HG03558 (cell line): ENCODE measurements at regions not wholly inside any gene's neighbourhood (a gene's known extent, or its start where the extent isn't known, plus 50 kb on each side); places are given as distances from the start of the nearest gene placed in this dataset.
"Not testable (repeated sequence)": the region's sequence is repeated elsewhere in the genome, so short reads cannot be mapped to it uniquely, and the experiment has no call there.

Source experiments
- ATAC-seq: cut with Tn5 transposase; IDR thresholded peaks from one replicate; pipeline ENCODE4 v1.9.1; 2021; ENCODE audit warnings: moderate number of reproducible peaks; ENCODE audit not compliant: unreplicated experiment; ENCODE audit errors: extremely low read depth

DNA sequence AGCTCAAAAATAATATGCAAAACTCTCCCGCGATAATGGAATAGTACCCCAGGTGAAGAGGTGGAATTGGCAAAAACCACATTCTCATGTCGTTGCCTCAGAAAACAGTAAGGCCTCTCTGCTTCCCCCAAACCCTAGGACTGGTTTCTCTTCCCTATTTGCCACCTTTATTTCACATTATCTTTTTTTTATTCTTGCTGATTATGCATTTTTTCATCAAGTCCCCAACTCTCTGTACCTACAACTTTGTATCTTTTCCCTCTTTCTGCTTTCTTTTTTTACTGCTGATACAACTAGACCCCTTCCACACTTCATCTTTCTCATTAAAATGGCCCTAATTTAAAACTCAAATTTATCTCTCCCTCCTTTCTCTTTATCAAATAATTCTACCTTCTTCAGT is 1472.2 kb downstream of the SUCLG1 start:
- ATAC-seq = no peak

DNA sequence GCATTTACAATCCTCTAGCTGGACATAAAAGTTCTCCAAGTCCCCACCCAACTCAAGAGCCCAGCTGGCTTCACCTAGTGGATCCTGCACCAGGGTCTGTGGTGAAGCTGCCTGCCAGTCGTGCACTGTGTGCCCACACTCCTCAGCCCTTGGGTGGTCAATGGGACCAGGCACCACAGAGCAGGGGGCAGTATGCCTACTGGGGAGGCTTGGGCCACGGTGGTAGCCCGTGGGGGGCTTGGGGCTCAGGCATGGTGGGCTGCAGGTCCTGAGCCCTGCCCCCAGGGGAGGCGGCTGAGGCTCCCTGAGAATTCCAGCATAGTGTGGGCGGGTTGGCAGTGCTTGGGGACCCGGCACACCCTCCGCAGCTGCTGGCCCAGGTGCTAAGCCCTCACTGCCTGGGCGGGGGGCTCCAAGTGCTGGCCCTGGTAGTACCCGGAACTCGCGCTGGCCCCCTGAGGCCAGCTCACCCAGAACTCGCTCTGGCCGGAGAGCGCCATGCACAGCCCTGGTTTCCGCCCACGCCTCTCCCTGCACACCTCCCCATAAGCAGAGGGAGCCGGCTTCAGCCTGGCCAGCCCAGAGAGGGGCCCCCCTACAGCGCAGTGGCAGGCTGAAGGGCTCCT is 1473.4 kb downstream of the SUCLG1 start:
- ATAC-seq = no peak

DNA sequence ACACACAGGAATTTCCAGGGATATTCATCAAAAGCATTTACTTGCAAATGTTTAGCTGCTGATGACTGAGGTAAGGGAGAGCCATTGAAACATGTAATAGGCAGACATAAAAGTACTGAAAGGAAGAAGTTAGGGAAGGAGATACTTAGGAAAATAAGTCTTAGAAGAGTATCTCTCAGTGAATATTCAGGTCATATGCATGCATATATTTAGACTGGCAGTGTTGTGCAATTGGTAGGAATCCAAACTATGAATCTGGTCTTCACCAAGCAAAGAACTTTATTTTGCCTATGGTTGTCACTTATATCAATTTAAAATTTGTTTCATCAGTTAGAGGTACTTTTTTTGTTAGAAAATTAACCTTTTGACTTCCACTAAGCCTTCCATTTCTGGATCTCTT is 1490.7 kb downstream of the SUCLG1 start:
- no peak for ATAC-seq

DNA sequence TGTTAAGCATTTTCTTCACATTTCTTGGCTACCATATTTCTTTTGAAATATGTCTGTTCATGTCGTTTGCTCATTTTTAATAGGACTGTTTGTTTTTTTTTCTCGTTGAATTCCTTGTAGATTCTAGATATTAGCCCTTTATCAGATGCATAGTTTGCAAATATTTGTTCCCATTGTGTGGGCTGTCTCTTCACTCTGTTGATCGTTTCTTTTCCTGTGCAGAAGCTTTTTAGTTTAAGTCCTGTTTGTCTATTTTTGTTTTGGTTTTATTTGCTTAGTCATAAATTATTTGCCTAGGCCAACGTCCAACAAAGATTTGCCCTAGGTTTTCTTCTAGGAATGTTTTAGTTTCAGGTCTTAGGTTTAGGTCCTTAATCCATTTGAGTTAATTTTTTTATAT is 1494.7 kb downstream of the SUCLG1 start:
- ATAC-seq = no peak

DNA sequence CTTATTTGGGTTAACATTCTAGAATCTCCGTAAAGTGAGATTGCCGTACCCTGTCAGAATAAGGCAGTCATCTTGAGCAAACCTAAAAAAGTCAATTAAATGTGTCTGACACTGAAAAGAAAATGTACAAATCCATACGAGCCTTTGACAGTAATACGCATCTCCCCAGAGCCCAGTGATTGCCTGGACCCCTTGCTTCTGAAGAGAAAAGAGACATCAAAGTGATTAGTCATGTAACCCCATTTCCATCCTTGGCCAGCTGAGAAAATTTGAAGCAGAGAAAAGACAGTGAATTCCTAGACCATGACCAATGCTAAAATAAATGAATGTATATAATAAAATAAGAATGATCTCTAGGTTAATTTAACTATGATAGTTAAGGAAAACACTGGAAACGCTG is 1499.4 kb downstream of the SUCLG1 start:
- ATAC-seq = no peak

DNA sequence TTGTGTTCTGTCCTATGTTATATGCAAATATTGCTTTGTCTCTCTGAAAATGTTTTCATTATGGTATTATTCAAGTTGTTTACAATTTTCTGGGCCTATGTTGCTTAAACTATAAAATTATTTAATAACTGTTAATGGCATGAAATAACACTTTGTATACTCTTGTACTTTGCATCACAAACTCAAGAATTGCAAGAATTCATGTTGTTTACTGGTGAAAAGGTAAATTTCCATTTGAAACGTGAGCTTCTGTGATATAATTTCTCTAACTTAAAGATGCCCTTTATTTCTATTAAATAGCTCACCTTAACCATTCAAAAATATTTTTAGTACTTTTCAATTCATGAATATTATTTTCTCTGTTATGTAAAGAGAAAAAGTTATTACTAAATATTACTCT is 1504.2 kb downstream of the SUCLG1 start:
- ATAC-seq = no peak

DNA sequence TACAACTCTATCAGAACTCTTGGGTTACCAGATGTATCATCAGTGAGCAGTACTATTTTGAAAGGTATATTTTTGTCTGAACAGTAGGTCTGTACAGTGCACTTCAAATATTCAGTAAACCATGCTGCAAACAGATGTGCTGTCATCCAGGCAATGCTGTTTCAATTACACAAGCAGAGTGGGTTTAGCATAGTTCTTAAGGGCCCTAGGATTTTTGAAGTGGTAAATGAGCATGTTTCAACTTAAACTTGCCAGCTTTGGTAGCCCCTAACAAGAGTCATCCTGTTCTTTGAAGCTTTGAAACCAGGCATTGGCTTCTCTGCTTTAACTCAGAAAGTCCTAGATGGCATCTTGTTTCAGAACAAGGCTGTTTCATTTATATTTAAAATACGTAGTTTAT is 1519.9 kb downstream of the SUCLG1 start:
- ATAC-seq = no peak

DNA sequence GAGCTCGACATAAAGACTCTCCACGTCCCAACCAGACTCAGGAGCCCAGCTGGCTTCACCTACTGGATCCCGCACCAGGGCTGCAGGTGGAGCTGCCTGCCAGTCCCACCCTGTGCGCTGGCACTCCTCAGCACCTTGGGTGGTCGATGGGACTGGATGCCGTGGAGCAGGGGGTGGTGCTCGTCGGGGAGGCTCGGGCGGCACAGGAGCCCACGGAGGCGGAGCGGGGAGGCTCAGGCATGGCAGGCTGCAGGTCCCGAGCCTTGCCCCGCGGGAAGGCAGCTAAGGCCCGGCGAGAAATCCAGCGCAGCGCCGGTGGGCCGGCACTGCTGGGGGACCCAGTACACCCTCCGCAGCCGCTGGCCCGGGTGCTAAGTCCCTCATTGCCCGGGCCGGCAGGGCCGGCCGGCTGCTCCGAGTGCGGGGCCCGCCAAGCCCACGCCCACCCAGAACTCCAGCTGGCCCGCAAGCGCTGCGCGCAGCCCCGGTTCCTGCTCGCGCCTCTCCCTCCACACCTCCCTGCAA is 1520.7 kb downstream of the SUCLG1 start:
- ATAC-seq = not testable (repeated sequence)

DNA sequence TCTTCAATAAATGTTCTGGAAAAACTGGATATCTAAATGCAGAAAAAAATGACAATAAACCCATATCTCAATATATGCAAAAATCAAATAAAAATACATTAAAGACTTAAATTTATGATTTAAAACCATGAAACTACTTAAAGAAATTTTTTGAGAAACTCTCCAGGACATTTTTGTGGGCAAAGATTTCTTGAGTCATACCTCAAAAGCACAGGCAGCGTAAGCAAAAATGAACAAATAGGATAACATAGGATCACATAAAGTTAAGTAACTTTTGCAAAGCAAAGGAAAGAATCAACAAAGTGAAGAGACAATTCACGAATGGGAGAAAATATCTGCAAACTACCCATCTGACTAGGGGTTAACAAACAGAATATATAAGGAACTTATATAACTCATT is 1545.5 kb downstream of the SUCLG1 start:
- ATAC-seq = no peak

DNA sequence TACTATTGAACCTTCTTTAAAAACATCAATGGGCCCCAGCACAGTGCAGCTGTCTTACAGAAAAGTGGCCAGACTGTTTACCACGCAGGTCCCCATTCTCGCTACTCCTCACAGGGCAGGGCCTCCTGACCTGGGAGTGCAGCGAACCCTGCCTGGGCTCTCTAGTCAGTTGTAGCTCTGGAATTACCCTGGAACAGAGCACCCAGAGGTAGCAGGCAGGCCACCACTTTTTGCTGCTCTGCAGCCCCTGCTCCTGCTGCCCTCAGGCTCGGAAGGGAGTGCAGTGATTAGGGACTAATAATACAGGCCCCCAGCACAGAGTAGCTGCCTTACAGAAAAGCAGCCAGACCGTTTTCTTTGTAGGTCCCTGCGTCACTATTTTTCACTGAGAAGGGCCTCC is 1563.0 kb downstream of the SUCLG1 start:
- ATAC-seq = no peak

DNA sequence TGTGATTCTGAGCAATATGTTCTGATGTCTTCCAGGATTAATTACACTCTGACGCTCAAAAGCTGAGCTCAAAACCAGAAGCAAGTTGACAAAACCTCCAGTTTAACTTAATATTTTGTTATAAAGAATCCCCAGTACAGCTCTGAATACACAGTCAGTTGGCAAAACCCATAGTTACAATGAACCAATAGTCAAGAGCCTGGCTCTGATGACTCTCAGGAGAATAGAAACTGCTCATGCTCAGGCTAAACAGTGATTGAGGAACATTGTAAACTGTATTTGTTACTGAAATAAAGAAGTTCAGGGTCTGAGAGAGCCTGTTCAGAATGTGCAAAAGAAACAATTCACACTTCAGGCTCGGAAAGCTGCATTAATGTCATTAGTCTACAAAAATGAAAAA is 1565.9 kb downstream of the SUCLG1 start:
- no peak for ATAC-seq

DNA sequence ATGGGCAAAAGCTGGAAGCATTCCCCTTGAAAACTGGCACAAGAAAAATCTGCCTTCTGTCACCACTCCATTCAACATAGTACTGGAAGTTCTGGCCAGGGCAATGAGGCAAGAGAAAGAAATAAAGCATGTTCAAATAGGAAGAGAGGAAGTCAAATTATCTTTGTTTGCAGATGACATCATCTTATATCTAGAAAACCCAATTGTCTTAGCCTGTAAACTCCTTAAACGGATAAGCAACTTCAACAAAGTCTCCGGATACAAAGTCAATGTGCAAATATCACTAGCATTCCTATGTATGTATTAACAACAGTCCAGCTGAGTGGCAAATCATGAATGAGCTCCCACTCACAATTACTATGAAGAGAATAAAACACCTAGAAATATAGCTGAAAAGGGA is 1579.3 kb downstream of the SUCLG1 start:
- ATAC-seq = no peak

DNA sequence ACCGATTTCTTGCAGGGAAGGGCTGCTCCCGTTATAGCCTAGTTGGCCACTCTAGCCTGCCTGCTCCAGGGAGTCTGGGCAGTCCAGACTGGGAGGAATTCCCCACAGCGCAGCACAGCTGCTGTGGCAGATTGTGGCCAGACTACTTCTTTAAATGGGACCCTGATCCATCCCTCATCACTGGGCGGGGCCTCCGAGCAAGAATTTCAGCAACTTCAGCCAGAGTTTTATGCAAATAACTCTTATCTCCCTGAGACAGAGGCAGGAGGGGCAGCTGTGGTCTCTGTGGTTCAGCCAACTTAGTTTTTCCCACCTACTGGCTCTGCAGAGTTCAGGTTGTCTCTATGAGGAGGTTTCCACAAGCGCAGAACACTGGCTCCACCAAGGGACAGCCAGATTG is 1583.2 kb downstream of the SUCLG1 start:
- no peak for ATAC-seq

DNA sequence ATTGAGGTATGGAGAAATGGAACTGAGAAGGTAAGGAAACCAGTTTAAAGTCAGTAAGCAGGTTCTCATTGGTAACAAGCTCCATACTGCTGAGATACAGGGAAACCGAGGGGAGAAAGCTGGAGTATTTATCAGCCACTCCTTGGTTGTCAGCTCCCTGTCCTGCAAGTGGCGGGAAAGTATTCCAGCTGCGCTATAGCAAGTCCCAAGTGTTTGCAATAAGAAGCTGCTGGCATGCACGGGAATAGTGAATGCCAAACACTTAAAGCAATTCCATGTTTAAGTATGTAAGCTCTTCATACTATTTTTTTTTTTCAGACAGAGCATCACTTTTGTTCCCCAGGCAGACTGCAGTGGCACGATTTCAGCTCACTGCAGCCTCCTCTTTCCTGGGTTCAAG is 1601.1 kb downstream of the SUCLG1 start:
- ATAC-seq = no peak

DNA sequence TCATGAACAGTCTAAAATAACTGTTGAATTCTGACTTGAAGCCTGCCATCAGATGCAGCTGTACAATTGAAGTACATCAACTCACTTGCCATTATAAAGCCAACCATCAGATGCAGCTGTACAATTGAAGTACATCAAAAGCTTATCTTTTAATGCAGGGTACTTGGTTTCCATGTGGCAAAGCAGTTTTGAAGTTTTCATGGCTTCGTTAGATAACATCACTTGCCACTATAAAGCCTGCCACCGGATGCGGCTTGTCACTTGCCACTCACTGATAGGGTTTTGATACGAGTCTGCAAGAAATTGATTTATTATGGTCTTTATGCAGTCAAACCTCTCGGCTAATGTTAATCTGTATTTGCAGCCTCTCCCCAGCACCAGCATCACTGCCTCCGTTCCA is 1605.8 kb downstream of the SUCLG1 start:
- ATAC-seq = no peak

DNA sequence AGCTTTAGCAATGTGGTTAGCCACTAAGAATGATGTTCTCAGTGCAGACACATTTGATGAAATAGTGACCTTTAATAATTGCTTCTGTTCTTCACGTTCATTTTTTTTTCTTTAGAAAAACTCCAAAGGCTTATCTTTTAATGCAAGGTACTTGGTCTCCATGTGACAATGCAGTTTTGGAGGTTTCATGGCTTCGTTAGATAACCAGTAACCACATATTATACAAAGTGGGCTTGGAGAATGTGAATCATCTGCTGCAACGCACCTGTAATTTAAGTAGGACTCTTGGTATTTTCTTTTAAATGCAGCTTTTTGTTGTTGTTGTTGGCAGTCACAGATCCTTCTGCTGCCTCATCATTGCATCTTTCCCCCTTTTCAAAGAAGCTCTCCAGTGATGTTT is 1606.3 kb downstream of the SUCLG1 start:
- no peak for ATAC-seq

DNA sequence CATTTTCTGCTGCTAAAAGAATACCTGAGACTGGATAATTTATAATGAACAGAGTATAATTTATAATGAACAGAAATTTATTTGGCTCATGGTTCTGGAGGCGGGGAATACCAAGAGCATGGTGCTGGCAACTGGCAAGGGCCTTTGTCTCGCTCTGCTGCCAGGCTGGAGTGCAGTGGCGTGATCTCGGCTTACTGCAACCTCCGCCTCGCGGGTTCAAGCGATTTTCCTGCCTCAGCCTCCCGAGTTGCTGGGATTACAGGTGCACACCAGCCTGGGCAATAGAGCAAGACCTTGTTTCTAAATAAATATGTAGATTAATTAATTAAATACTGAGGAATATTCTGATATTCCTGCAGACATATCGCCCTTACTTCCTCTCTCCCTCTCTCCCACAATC is 1610.8 kb downstream of the SUCLG1 start:
- ATAC-seq = no peak

DNA sequence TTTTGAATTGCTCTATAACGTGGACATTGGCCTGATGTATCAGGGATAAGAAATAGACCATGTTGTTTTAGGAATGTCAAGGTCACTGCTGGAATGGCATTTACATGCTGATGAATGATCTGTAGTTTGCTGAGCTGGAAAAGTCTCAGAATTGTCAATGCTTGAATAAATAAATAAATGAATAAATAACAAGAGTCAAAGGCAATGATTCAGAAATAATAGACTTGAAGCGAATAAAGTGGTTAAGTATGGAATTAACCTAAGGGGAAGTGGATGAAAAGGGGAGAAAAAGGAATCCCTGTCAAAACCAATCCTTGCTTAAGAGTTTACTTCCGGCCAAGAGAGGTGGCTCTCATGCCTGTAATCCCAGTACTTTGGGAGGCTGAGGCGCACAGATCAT is 1620.0 kb downstream of the SUCLG1 start:
- no peak for ATAC-seq

DNA sequence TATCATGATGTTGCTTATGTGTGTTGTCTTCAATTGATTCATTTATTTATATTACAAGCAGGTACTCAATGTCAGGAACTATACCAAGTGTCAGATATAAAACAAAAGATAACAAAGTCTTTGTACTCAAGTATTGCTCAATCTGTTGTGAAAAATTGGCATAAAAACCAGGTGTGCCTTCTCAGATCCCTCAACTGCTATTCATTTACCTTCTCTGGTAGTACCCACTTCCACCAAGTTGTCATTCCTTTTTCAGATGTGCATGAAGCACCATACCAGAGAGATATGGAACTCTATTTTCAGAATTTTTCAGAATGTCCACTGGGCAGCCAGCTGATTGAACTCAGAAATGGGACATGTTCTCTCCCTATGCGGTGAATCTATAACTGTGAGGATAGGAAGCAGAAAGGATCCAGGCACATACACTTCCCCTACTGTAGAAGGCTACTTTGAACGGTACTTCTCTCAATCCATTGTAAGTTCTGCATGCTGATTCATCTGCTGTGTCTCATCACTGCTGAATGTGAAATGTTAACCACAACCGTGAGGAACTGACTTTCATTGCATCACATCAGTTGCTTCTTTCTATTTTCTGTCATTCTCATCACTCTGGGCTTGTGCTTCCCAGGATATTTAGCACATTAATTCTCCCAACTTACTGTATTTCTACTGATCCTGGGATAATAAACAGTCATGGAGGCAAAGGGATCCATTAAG is 1621.3 kb downstream of the SUCLG1 start:
- no peak for ATAC-seq

DNA sequence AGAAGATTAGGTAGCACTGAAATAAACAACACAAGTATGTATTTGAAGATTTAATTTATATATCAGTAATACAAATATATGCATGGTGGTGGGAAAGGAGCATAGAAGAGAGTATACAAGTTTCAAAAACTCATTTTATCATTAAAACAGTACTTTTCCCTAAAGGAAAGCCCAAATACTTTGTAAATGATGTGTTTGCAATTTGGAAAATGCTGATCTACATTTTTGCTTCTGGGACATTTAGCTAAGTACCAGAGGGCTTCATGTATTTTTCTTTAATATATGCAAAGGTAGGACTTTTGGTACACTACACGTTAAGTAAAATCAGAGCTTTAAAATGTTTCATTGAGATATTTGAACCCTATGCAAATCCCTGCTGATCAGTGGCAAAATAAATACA is 1624.2 kb downstream of the SUCLG1 start:
- no peak for ATAC-seq

DNA sequence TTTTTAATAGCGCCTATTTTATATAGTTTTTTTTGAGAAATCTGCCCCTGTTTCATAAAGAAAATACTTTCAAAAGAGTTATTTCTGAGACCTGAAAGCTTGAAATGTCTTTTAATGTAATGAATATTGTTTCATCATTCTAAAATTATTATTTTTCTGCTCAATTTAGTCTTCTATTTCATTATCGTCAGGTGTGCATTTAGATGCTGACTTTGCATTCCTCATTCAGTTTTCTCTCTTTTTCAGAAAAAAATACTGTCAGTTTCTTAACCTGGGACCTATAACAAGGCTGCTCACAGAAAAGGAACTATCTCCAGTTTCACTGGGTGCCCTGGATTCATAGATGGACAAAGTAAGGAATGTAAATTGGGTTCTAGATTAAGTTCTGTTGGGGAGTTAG is 1631.7 kb downstream of the SUCLG1 start:
- no peak for ATAC-seq

DNA sequence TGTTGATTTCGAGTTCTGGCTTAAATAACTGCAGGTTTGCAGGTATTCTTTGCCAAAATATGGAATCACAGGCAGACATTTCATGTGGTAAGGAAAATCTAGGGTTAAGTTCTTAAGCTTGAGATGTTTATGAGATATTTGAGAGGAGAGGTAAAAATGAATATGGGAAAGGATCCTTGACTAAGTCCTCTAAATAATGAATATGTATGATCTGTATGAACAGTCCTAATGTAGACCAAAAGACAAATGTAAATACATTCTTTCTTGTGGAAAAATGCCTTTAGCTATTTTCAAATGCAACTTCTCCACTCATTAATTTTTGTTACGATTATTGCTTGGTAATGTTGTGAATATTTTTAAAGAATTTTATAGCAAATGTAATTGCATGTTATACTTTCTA is 1632.6 kb downstream of the SUCLG1 start:
- no peak for ATAC-seq
